H9 (cell line): ENCODE measurements at regions not wholly inside any gene's neighbourhood (a gene's known extent, or its start where the extent isn't known, plus 50 kb on each side); places are given as distances from the start of the nearest gene placed in this dataset.

ENCODE experiments used
- DNase-seq: peaks from one replicate; pipeline ENCODE4 v3.0.0-alpha.2; 2017
- H2AFZ ChIP-seq: one replicate; pipeline ENCODE4 v1.6.1; 2013; ENCODE audit warnings: mild to moderate bottlenecking, low read length, control low read depth, moderate library complexity
- H2AK5ac ChIP-seq: 2 replicates; pipeline ENCODE4 v1.6.1; 2013; ENCODE audit warnings: low read length, control low read depth, mixed read lengths; ENCODE audit not compliant: insufficient read length
- H2BK120ac ChIP-seq: one replicate; pipeline ENCODE4 v1.6.1; 2013; ENCODE audit warnings: low read depth, mild to moderate bottlenecking, low read length, control low read depth, inconsistent platforms; ENCODE audit not compliant: poor library complexity, severe bottlenecking
- H2BK12ac ChIP-seq: 2 replicates; pipeline ENCODE4 v1.6.1; 2013; ENCODE audit warnings: low read length, control low read depth, mixed read lengths, low read depth; ENCODE audit not compliant: insufficient read length
- H2BK15ac ChIP-seq: 2 replicates; pipeline ENCODE4 v1.6.1; 2013; ENCODE audit warnings: low read depth, low read length, control low read depth
- H2BK20ac ChIP-seq: one replicate; pipeline ENCODE4 v1.6.1; 2013; ENCODE audit warnings: low read depth, mild to moderate bottlenecking, low read length, control low read depth, inconsistent platforms; ENCODE audit not compliant: poor library complexity, severe bottlenecking
- H2BK5ac ChIP-seq: 2 replicates; pipeline ENCODE4 v1.6.1; 2013; ENCODE audit warnings: low read length, control low read depth, mixed read lengths; ENCODE audit not compliant: insufficient read length
- H3K14ac ChIP-seq: 2 replicates; pipeline ENCODE4 v1.6.1; 2013; ENCODE audit warnings: low read length, control low read depth; ENCODE audit not compliant: insufficient read depth
- H3K18ac ChIP-seq: 2 replicates; pipeline ENCODE4 v1.6.1; 2013; ENCODE audit warnings: low read depth, mild to moderate bottlenecking, mixed read lengths, low read length, control low read depth; ENCODE audit not compliant: insufficient read length
- H3K23ac ChIP-seq: 2 replicates; pipeline ENCODE4 v1.6.1; 2013; ENCODE audit warnings: low read length, control low read depth, mixed read lengths, low read depth; ENCODE audit not compliant: insufficient read length
- H3K23me2 ChIP-seq: 2 replicates; pipeline ENCODE4 v1.6.1; 2013; ENCODE audit warnings: low read depth, mild to moderate bottlenecking, mixed read lengths, low read length, control low read depth; ENCODE audit not compliant: insufficient read length, poor library complexity, severe bottlenecking
- H3K27ac ChIP-seq: 2 replicates; pipeline ENCODE4 v1.5.1; 2013; ENCODE audit warnings: low read length, control low read depth, mixed read lengths, low read depth; ENCODE audit not compliant: insufficient read length
- H3K27me3 ChIP-seq: 2 replicates; pipeline ENCODE4 v1.6.1; 2013; ENCODE audit warnings: low read length, control low read depth, inconsistent platforms; ENCODE audit not compliant: insufficient read depth
- H3K4ac ChIP-seq: 2 replicates; pipeline ENCODE4 v1.6.1; 2013; ENCODE audit warnings: low read depth, mild to moderate bottlenecking, control low read depth, inconsistent platforms, low read length, moderate library complexity
- H3K4me1 ChIP-seq: 2 replicates; pipeline ENCODE4 v1.6.1; 2013; ENCODE audit warnings: low read length, control low read depth, inconsistent platforms; ENCODE audit not compliant: insufficient read depth
- H3K4me2 ChIP-seq: 2 replicates; pipeline ENCODE4 v1.6.1; 2013; ENCODE audit warnings: low read length, control low read depth, mixed read lengths; ENCODE audit not compliant: insufficient read length, insufficient read depth
- H3K56ac ChIP-seq: 2 replicates; pipeline ENCODE4 v1.6.1; 2013; ENCODE audit warnings: low read depth, mild to moderate bottlenecking, mixed read lengths, low read length, control low read depth; ENCODE audit not compliant: insufficient read length
- H3K79me1 ChIP-seq: 2 replicates; pipeline ENCODE4 v1.6.1; 2013; ENCODE audit warnings: low read depth, mild to moderate bottlenecking, moderate library complexity, low read length, control low read depth, inconsistent platforms; ENCODE audit not compliant: insufficient read depth, poor library complexity, severe bottlenecking
- H3K79me2 ChIP-seq: 2 replicates; pipeline ENCODE4 v1.6.1; 2013; ENCODE audit warnings: low read length, control low read depth, inconsistent platforms; ENCODE audit not compliant: insufficient read depth
- H3K9ac ChIP-seq: 2 replicates; pipeline ENCODE4 v1.6.1; 2013; ENCODE audit warnings: low read length, control low read depth, mixed read lengths; ENCODE audit not compliant: insufficient read length; ENCODE audit errors: extremely low read depth
- H3K9me3 ChIP-seq: one replicate; pipeline ENCODE4 v1.6.1; 2013; ENCODE audit warnings: low read depth, low read length, inconsistent platforms; ENCODE audit not compliant: control insufficient read depth
- H3T11ph ChIP-seq: one replicate; pipeline ENCODE4 v1.6.1; 2013; ENCODE audit warnings: mild to moderate bottlenecking, low read length, control low read depth, inconsistent platforms
- H4K20me1 ChIP-seq: one replicate; pipeline ENCODE4 v1.6.1; 2013; ENCODE audit not compliant: control insufficient read depth, insufficient read length, insufficient read depth
- H4K5ac ChIP-seq: 2 replicates; pipeline ENCODE4 v1.6.1; 2013; ENCODE audit warnings: low read depth, mild to moderate bottlenecking, mixed read lengths, low read length, control low read depth; ENCODE audit not compliant: insufficient read length
- H4K8ac ChIP-seq: replicated peaks from 2 replicates; pipeline ENCODE4 v1.6.1; 2013; ENCODE audit warnings: low read length, control low read depth, mixed read lengths, low read depth; ENCODE audit not compliant: insufficient read length
- H4K91ac ChIP-seq: 2 replicates; pipeline ENCODE4 v1.6.1; 2013; ENCODE audit warnings: low read depth, mild to moderate bottlenecking, moderate library complexity, mixed read lengths, low read length, control low read depth; ENCODE audit not compliant: insufficient read length
- H3K27ac Mint-ChIP-seq, 3 experiments: 2 replicates in 2 of 3; 3 replicates in 1 of 3; pipeline ENCODE4 v1.8.0; 2020 to 2021; ENCODE audit warnings: mixed read lengths in 3 of 3, mild to moderate bottlenecking in 1 of 3, moderate library complexity in 1 of 3
- H3K27me3 Mint-ChIP-seq: 2 replicates; pipeline ENCODE4 v1.8.0; 2021; ENCODE audit warnings: low read depth, mild to moderate bottlenecking, moderate library complexity, mixed read lengths
- H3K36me3 Mint-ChIP-seq, 3 experiments: 2 replicates in 2 of 3; 3 replicates in 1 of 3; pipeline ENCODE4 v1.8.0; 2020 to 2021; ENCODE audit warnings: low read depth in 3 of 3, mixed read lengths in 3 of 3; ENCODE audit not compliant: insufficient read depth in 1 of 3
- H3K4me1 Mint-ChIP-seq, 2 experiments: 2 replicates each; pipeline ENCODE4 v1.8.0; 2020; ENCODE audit warnings: mixed read lengths in 2 of 2
- H3K4me3 Mint-ChIP-seq, 2 experiments: 2 replicates in 1 of 2; 3 replicates in 1 of 2; pipeline ENCODE4 v1.8.0; 2020 to 2021; ENCODE audit warnings: mild to moderate bottlenecking in 2 of 2, mixed read lengths in 2 of 2, moderate library complexity in 1 of 2
- H3K9me3 Mint-ChIP-seq, 2 experiments: 2 replicates in 1 of 2; 3 replicates in 1 of 2; pipeline ENCODE4 v1.8.0; 2020; ENCODE audit warnings: mild to moderate bottlenecking in 2 of 2, mixed read lengths in 2 of 2, moderate library complexity in 1 of 2
- WGBS: extraction: QIAGEN DNeasy Blood & Tissue Kit; methylation state at CpG from one replicate; pipeline ENCODE4 v1.1.7; 2013; ENCODE audit warnings: missing lambda C conversion rate, low lambda C conversion rate, mixed read lengths; ENCODE audit not compliant: insufficient read length; ENCODE audit errors: extremely low coverage; 5-methylcytosine and 5-hydroxymethylcytosine counted together
- TF ChIP-seq, protein P1 (sequence below): fragments of 200-600 bp; sonication (generic); conservative IDR thresholded peaks from 3 replicates; pipeline ENCODE4 v1.8.0; 2021; ENCODE audit warnings: antibody characterized with exemption, mild to moderate bottlenecking

- H3K27ac Mint-ChIP-seq, result peak overlapping the region in 1 of 3 experiments; percentile 48; a peak in 1 of 7 replicates
- H3K14ac ChIP-seq, result no peak overlapping the region
- H2AFZ ChIP-seq, result no peak overlapping the region
- no peak overlapping the region for H3K27ac ChIP-seq
- peaks cover 19 to 24% of the 10 kb centered on the region in 2 experiments for H3K4me1 Mint-ChIP-seq
- H3K79me2 ChIP-seq, result no peaks in the 10 kb centered on the region
- no CpG with 5 or more reads among the region's 7 CpGs for WGBS
- H3K36me3 Mint-ChIP-seq, result peaks cover 0 to 5% (median 0%) of the 10 kb centered on the region in 3 experiments; a peak in 2 of 7 replicates
- DNase-seq, result no peak
- no peak overlapping the region for H3K4me3 Mint-ChIP-seq
- H3K9ac ChIP-seq, result no peak overlapping the region
- no peak overlapping the region for H2BK20ac ChIP-seq
- no peak overlapping the region for H3K4me2 ChIP-seq
- no peak overlapping the region for H4K91ac ChIP-seq
- TF ChIP-seq, protein P1, sequence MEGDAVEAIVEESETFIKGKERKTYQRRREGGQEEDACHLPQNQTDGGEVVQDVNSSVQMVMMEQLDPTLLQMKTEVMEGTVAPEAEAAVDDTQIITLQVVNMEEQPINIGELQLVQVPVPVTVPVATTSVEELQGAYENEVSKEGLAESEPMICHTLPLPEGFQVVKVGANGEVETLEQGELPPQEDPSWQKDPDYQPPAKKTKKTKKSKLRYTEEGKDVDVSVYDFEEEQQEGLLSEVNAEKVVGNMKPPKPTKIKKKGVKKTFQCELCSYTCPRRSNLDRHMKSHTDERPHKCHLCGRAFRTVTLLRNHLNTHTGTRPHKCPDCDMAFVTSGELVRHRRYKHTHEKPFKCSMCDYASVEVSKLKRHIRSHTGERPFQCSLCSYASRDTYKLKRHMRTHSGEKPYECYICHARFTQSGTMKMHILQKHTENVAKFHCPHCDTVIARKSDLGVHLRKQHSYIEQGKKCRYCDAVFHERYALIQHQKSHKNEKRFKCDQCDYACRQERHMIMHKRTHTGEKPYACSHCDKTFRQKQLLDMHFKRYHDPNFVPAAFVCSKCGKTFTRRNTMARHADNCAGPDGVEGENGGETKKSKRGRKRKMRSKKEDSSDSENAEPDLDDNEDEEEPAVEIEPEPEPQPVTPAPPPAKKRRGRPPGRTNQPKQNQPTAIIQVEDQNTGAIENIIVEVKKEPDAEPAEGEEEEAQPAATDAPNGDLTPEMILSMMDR, result no peak
- no peak overlapping the region for H2AK5ac ChIP-seq
- H3K4me1 ChIP-seq, result peaks cover 5% of the 10 kb centered on the region; the same call in 1 of the 2 replicates
- no peak overlapping the region for H3K4ac ChIP-seq
- no peak overlapping the region for H3K56ac ChIP-seq
- no peaks in the 10 kb centered on the region for H3K23me2 ChIP-seq
- no peak overlapping the region for H2BK12ac ChIP-seq
- H4K8ac ChIP-seq, result no peak overlapping the region
- H4K5ac ChIP-seq, result no peak overlapping the region
- H2BK5ac ChIP-seq, result no peak overlapping the region
- no peaks in the 10 kb centered on the region for H3K27me3 ChIP-seq
- no peak overlapping the region for H3K23ac ChIP-seq
- H3K9me3 Mint-ChIP-seq, result no peaks in the 10 kb centered on the region
- H3K79me1 ChIP-seq, result no peaks in the 10 kb centered on the region
- no peak overlapping the region for H2BK120ac ChIP-seq
- no peaks in the 10 kb centered on the region for H3K27me3 Mint-ChIP-seq
- no peak overlapping the region for H3T11ph ChIP-seq
- H2BK15ac ChIP-seq, result no peak overlapping the region
- H3K18ac ChIP-seq, result no peak overlapping the region
- H3K9me3 ChIP-seq, result no peaks in the 10 kb centered on the region
- no peaks in the 10 kb centered on the region for H4K20me1 ChIP-seq
These were observed 574.7 kb upstream of the ADGRL2 start for GRCh38 chr1:81225789-81226602.
